ENCODE measurements at regions not wholly inside any gene's neighbourhood (a gene's known extent, or its start where the extent isn't known, plus 50 kb on each side); places are given as distances from the start of the nearest gene placed in this dataset.

DNA sequence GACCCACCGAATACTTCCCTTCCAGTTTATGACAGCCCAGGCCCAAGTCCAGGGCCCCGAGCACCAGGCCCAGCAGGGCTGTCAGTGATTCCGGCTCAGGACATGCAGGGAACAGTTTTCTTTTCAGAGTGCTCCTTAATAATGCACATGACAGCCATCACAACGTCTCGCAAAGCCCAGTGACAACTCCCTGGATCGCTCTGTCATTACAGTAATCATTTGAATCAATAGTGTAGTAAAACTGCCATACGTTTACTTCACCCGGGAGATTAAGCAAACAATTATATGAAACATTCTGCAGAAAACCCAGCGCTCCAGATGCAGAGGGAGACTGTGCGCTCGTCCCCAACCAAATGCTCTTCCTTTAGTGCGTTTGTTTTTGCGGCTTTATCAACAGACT lies 162.6 kb upstream of the CDH13 start:
- no peaks in the 10 kb centered on the region for H3K79me1 ChIP-seq (ENCODE audit: low read depth in 1 of 2, low read length in 2 of 2)
- WGBS, 2 experiments (ENCODE audit: extremely low coverage in 2 of 2, insufficient read length in 1 of 2), result 0% methylated on average over 1 of the region's 13 CpGs; no CpG with 5 or more reads in 1 of the 2 experiments
- no peak overlapping the region for H2BK120ac ChIP-seq (ENCODE audit: low read depth, low read length)
- H3K27ac ChIP-seq (ENCODE audit: insufficient read depth, low read length), result no peak overlapping the region
- H3K4me1 ChIP-seq (ENCODE audit: control insufficient read depth, insufficient read depth, low read length), result no peaks in the 10 kb centered on the region
- ChIA-PET POLR2A (ENCODE audit: unreplicated experiment) (no interaction called here), CTCF (no interaction called here)
- no peak for ATAC-seq (ENCODE audit: low read depth)
- H2BK5ac ChIP-seq (ENCODE audit: low read depth, low read length, poor library complexity, severe bottlenecking), result no peak overlapping the region
- H3K56ac ChIP-seq (ENCODE audit: extremely low read depth, insufficient read depth, low read length), result no peak overlapping the region
- H2AK5ac ChIP-seq (ENCODE audit: low read depth, low read length), result no peak overlapping the region
- dilution Hi-C loops (cut with HindIII; ENCODE audit: low sequenced_read_pairs, unreplicated experiment), result no loop called here
- intact Hi-C loops (cut with micrococcal nuclease), result no loop called here
- H3K36me3 ChIP-seq (ENCODE audit: control insufficient read depth, insufficient read depth, low read length), result no peaks in the 10 kb centered on the region
- no peak overlapping the region for H3K14ac ChIP-seq (replicated peaks; ENCODE audit: low read depth, low read length)
- no peaks in the 10 kb centered on the region for H3K9me3 ChIP-seq (ENCODE audit: control insufficient read depth, insufficient read depth, low read length)
- TF ChIP-seq, protein P1, sequence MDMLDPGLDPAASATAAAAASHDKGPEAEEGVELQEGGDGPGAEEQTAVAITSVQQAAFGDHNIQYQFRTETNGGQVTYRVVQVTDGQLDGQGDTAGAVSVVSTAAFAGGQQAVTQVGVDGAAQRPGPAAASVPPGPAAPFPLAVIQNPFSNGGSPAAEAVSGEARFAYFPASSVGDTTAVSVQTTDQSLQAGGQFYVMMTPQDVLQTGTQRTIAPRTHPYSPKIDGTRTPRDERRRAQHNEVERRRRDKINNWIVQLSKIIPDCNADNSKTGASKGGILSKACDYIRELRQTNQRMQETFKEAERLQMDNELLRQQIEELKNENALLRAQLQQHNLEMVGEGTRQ (IDR thresholded peaks at IDR 0.05; ENCODE audit: low read depth, low read length), result no peak
- TF ChIP-seq MAFK (IDR thresholded peaks at IDR 0.05; ENCODE audit: low read depth, low read length) (no peak), POLR2A (IDR thresholded peaks at IDR 0.05; ENCODE audit: low read depth, low read length) (no peak), SMC3 (IDR thresholded peaks at IDR 0.05; ENCODE audit: low read depth, low read length) (no peak), CEBPB (IDR thresholded peaks at IDR 0.05; ENCODE audit: low read depth, low read length) (no peak), NFE2L2 (IDR thresholded peaks at IDR 0.05; ENCODE audit: low read depth, low read length) (no peak), MAZ (IDR thresholded peaks at IDR 0.05; ENCODE audit: borderline replicate concordance, low read depth, low read length) (no peak), BHLHE40 (IDR thresholded peaks at IDR 0.05; ENCODE audit: low read depth, low read length) (no peak), CHD1 (IDR thresholded peaks at IDR 0.05; ENCODE audit: low read depth, low read length) (no peak), RAD21 (IDR thresholded peaks at IDR 0.05; ENCODE audit: low read length) (no peak), RFX5 (IDR thresholded peaks at IDR 0.05; ENCODE audit: low read depth, low read length) (no peak), MXI1 (IDR thresholded peaks at IDR 0.05; ENCODE audit: borderline replicate concordance, low read depth, low read length) (no peak)
- TF ChIP-seq, protein P2, sequence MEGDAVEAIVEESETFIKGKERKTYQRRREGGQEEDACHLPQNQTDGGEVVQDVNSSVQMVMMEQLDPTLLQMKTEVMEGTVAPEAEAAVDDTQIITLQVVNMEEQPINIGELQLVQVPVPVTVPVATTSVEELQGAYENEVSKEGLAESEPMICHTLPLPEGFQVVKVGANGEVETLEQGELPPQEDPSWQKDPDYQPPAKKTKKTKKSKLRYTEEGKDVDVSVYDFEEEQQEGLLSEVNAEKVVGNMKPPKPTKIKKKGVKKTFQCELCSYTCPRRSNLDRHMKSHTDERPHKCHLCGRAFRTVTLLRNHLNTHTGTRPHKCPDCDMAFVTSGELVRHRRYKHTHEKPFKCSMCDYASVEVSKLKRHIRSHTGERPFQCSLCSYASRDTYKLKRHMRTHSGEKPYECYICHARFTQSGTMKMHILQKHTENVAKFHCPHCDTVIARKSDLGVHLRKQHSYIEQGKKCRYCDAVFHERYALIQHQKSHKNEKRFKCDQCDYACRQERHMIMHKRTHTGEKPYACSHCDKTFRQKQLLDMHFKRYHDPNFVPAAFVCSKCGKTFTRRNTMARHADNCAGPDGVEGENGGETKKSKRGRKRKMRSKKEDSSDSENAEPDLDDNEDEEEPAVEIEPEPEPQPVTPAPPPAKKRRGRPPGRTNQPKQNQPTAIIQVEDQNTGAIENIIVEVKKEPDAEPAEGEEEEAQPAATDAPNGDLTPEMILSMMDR (conservative IDR thresholded peaks at IDR 0.05; ENCODE audit: low read depth, low read length), result no peak
- TF ChIP-seq, protein P3, sequence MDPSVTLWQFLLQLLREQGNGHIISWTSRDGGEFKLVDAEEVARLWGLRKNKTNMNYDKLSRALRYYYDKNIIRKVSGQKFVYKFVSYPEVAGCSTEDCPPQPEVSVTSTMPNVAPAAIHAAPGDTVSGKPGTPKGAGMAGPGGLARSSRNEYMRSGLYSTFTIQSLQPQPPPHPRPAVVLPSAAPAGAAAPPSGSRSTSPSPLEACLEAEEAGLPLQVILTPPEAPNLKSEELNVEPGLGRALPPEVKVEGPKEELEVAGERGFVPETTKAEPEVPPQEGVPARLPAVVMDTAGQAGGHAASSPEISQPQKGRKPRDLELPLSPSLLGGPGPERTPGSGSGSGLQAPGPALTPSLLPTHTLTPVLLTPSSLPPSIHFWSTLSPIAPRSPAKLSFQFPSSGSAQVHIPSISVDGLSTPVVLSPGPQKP (IDR thresholded peaks at IDR 0.05; ENCODE audit: borderline replicate concordance, low read depth, low read length), result no peak
- H2BK20ac ChIP-seq (ENCODE audit: low read depth, low read length), result no peak overlapping the region
- H3K27me3 ChIP-seq (ENCODE audit: control insufficient read depth, insufficient read depth, low read length), result peaks cover 4% of the 10 kb centered on the region
- H3K4ac ChIP-seq (ENCODE audit: low read depth, low read length), result no peak overlapping the region
- H4K91ac ChIP-seq (ENCODE audit: insufficient read depth, low read depth, low read length), result no peak overlapping the region
- H3K4me3 ChIP-seq (ENCODE audit: insufficient read depth, low read depth, low read length), result no peak overlapping the region
- H4K8ac ChIP-seq (ENCODE audit: low read depth in 2 of 2, low read length in 2 of 2), result no peak overlapping the region
- H3K18ac ChIP-seq (ENCODE audit: low read depth, low read length), result no peak overlapping the region
- in situ Hi-C loops (cut with MboI; ENCODE audit: low sequenced_read_pairs), result no loop called here
- no peak overlapping the region for H2AFZ ChIP-seq (replicated peaks; ENCODE audit: low read length, poor library complexity)
- no peak overlapping the region for H3K4me2 ChIP-seq (ENCODE audit: low read depth, low read length)
- BruUV-seq (replicated peaks), result no TSS peak
- no peak overlapping the region for H4K5ac ChIP-seq (ENCODE audit: low read depth, low read length)
- H2BK15ac ChIP-seq (ENCODE audit: low read depth, low read length), result no peak overlapping the region
- no peak overlapping the region for H2AK9ac ChIP-seq (replicated peaks; ENCODE audit: low read depth, low read length, poor library complexity)
- H3K9ac ChIP-seq (ENCODE audit: low read depth, low read length), result no peak overlapping the region
- no peaks in the 10 kb centered on the region for H3K9me1 ChIP-seq (ENCODE audit: insufficient read depth, low read length)
- no peak overlapping the region for H3K23ac ChIP-seq (ENCODE audit: low read depth, low read length)
- DNase-seq, result no peak
- H4K20me1 ChIP-seq (ENCODE audit: insufficient read depth, low read length), result no peaks in the 10 kb centered on the region
